HepG2 (cell line): ENCODE measurements at regions not wholly inside any gene's neighbourhood (a gene's known extent, or its start where the extent isn't known, plus 50 kb on each side); places are given as distances from the start of the nearest gene placed in this dataset.

ENCODE experiments used
- ATAC-seq: fragments of 200-7000 bp; cut with Tn5 transposase; 3 replicates; pipeline ENCODE4 v1.9.1; 2020; ENCODE audit warnings: mild to moderate bottlenecking, moderate library complexity
- BruUV-seq: library from RNA; stranded (reverse); fragments of 400-500 nt; replicated peaks from 2 replicates; lab custom pipeline; 2021; lab: Mats Ljungman, UMichigan
- CTCF ChIA-PET: fragments of 300-600 bp; formaldehyde crosslinking; extraction: SDS; loops from one replicate; lab custom pipeline; 2021; ENCODE audit warnings: low total read pairs, inconsistent platforms, low intra/inter-chr PET ratio; lab: Yijun Ruan, JAX
- POLR2A ChIA-PET: fragments of 350-600 bp; sonication (Branson Sonifier 250); formaldehyde crosslinking; loops from one replicate; lab custom pipeline; 2020; ENCODE audit warnings: antibody characterized with exemption, inconsistent platforms; lab: Yijun Ruan, JAX
- DNase-seq: peaks from one replicate; pipeline ENCODE4 v3.0.0-alpha.2; 2015; ENCODE audit warnings: low spot score
- FAIRE-seq: peaks from 3 replicates; lab custom pipeline; 2011; peaks lifted over from hg19 to GRCh38; lab: Jason Lieb, UNC
- H2AFZ ChIP-seq: one replicate; pipeline ENCODE4 v1.6.1; 2011; ENCODE audit warnings: low read length, inconsistent platforms
- H3K27ac ChIP-seq: fragments of 300-600 bp; 3 replicates; pipeline ENCODE4 v1.8.0; 2011; ENCODE audit warnings: mixed run types, mild to moderate bottlenecking, mixed read lengths, low read length, inconsistent platforms; ENCODE audit not compliant: insufficient read depth; ENCODE audit errors: extremely low read length
- H3K27me3 ChIP-seq, 2 experiments: fragments of 200-600 bp in 1 of 2; 2 replicates in 1 of 2; 3 replicates in 1 of 2; pipeline versions ENCODE4 v1.6.0 to v1.8.0; 2011; ENCODE audit warnings: low read length in 2 of 2, mild to moderate bottlenecking in 2 of 2, moderate library complexity in 2 of 2, inconsistent platforms in 1 of 2; ENCODE audit not compliant: insufficient read depth in 2 of 2, control insufficient read depth in 1 of 2
- H3K36me3 ChIP-seq, 2 experiments: fragments of 200-600 bp in 1 of 2; replicated peaks in 1 of 2; 2 replicates in 1 of 2; 3 replicates in 1 of 2; pipeline versions ENCODE4 v1.5.1 to v1.8.0; 2011; ENCODE audit warnings: low read length in 2 of 2, inconsistent platforms in 1 of 2; ENCODE audit not compliant: insufficient read depth in 2 of 2, control insufficient read depth in 1 of 2
- H3K4me1 ChIP-seq: 2 replicates; pipeline ENCODE4 v1.5.1; 2012; ENCODE audit warnings: low read length, inconsistent platforms; ENCODE audit not compliant: insufficient read depth
- H3K4me2 ChIP-seq: 2 replicates; pipeline ENCODE4 v1.6.0; 2011; ENCODE audit warnings: low read depth, low read length, inconsistent platforms
- H3K4me3 ChIP-seq, 3 experiments: fragments of 200-600 bp in 1 of 3; sonication (generic), shearing (Covaris generic) in 1 of 3; replicated peaks in 1 of 3; 2 replicates each; pipeline ENCODE4 v1.5.1; 2011 to 2016; ENCODE audit warnings: low read length in 3 of 3, inconsistent platforms in 2 of 3, low read depth in 2 of 3, mild to moderate bottlenecking in 2 of 3, control low read depth in 1 of 3, mixed read lengths in 1 of 3; ENCODE audit not compliant: insufficient read depth in 1 of 3
- H3K79me2 ChIP-seq: one replicate; pipeline ENCODE4 v1.6.1; 2011; ENCODE audit warnings: low read length, inconsistent platforms; ENCODE audit not compliant: insufficient read depth
- H3K9ac ChIP-seq: 2 replicates; pipeline ENCODE4 v1.6.0; 2011; ENCODE audit warnings: mild to moderate bottlenecking, low read depth, low read length, inconsistent platforms; ENCODE audit not compliant: insufficient read depth
- H3K9me3 ChIP-seq: 2 replicates; pipeline ENCODE4 v1.5.1; 2012; ENCODE audit warnings: mild to moderate bottlenecking, low read length
- H4K20me1 ChIP-seq: 2 replicates; pipeline ENCODE4 v1.6.0; 2011; ENCODE audit warnings: inconsistent platforms, mild to moderate bottlenecking, low read length, moderate library complexity; ENCODE audit not compliant: insufficient read depth
- ADNP ChIP-seq: sonication (generic); formaldehyde crosslinking; IDR thresholded peaks from 2 replicates; pipeline ENCODE4 v1.4.0; 2020; ENCODE audit warnings: missing genetic modification reagents
- BCLAF1 ChIP-seq: fragments of 450-650 bp; IDR thresholded peaks from 2 replicates; pipeline ENCODE4 v1.6.1; 2017; ENCODE audit warnings: mild to moderate bottlenecking
- MTA3 ChIP-seq: sonication (generic); formaldehyde crosslinking; IDR thresholded peaks from 2 replicates; pipeline ENCODE4 v1.4.0; 2020; ENCODE audit warnings: missing genetic modification reagents
- NONO ChIP-seq, 2 experiments: fragments of 450-650 bp in 1 of 2; sonication (generic) in 1 of 2; formaldehyde crosslinking in 1 of 2; IDR thresholded peaks in 1 of 2; conservative IDR thresholded peaks in 1 of 2; 2 replicates each; pipeline versions ENCODE4 v1.6.1 to v1.8.0; 2017 to 2022; ENCODE audit warnings: mild to moderate bottlenecking in 1 of 2, missing genetic modification reagents in 1 of 2, moderate library complexity in 1 of 2
- SMARCC2 ChIP-seq: fragments of 450-650 bp; IDR thresholded peaks from 2 replicates; pipeline ENCODE4 v1.6.1; 2017; ENCODE audit warnings: antibody characterized with exemption, mild to moderate bottlenecking
- ZNF761 ChIP-seq: sonication (generic); formaldehyde crosslinking; conservative IDR thresholded peaks from 2 replicates; pipeline ENCODE4 v1.4.0; 2020; ENCODE audit warnings: mild to moderate bottlenecking, missing genetic modification reagents
- WGBS: methylation state at CpG from one replicate; pipeline ENCODE4 v1.1.6; 2017; ENCODE audit warnings: low lambda C conversion rate; 5-methylcytosine and 5-hydroxymethylcytosine counted together
- in situ Hi-C: cut with HindIII; loops from 2 replicates; pipeline ENCODE4 v1.10.0; 2017; ENCODE audit warnings: low pct_unique_long_range_greater_than_20kb; ENCODE audit not compliant: extremely low pct_ligation_motif_present
- intact Hi-C: fragments of 100-400 bp; cut with micrococcal nuclease; formaldehyde crosslinking; loops from one replicate; pipeline ENCODE4 v1.10.0; 2022; ENCODE audit not compliant: unreplicated experiment
- TF ChIP-seq, protein P1 (sequence below): sonication (generic); formaldehyde crosslinking; IDR thresholded peaks from 2 replicates; pipeline ENCODE4 v1.5.0; 2020; ENCODE audit warnings: missing genetic modification reagents, mild to moderate bottlenecking, borderline replicate concordance

- TF ChIP-seq, protein P1, sequence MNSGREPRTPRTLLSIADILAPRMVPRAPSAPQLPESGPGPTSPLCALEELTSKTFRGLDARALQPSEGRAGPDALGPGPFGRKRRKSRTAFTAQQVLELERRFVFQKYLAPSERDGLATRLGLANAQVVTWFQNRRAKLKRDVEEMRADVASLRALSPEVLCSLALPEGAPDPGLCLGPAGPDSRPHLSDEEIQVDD (CRISPR knock-in tag): no peak
- TF ChIP-seq SMARCC2: no peak
These were observed 110.9 kb upstream of the PKDCC start (continued) for GRCh38 chr2:41936771-41937463.

- H3K9ac ChIP-seq: no peak overlapping the region
- H2AFZ ChIP-seq: no peak overlapping the region
- no peaks in the 10 kb centered on the region for H3K4me1 ChIP-seq
- H3K36me3 ChIP-seq: no peaks in the 10 kb centered on the region
- ChIA-PET CTCF (no interaction called here), POLR2A (no interaction called here)
- TF ChIP-seq MTA3 (CRISPR knock-in tag) (no peak), ADNP (CRISPR knock-in tag) (no peak), ZNF761 (CRISPR knock-in tag) (no peak), BCLAF1 (no peak), NONO (IDR thresholded peaks at IDR 0.05) (no peak), NONO (CRISPR knock-in tag; conservative IDR thresholded peaks at IDR 0.05) (no peak)
- H3K9me3 ChIP-seq: no peaks in the 10 kb centered on the region
- no peaks in the 10 kb centered on the region for H4K20me1 ChIP-seq
- no peak overlapping the region for H3K4me2 ChIP-seq
- no peaks in the 10 kb centered on the region for H3K79me2 ChIP-seq
- H3K27me3 ChIP-seq: peaks cover 0 to 22% of the 10 kb centered on the region in 2 experiments; a peak in 3 of 5 replicates
- ATAC-seq (no peak), FAIRE-seq (no peak), DNase-seq (no peak)
- intact Hi-C loops (no loop called here), in situ Hi-C loops (no loop called here)
- no peak overlapping the region for H3K27ac ChIP-seq
- 33% methylated on average over 4 of the region's 5 CpGs for WGBS
- BruUV-seq: no TSS peak
- no peak overlapping the region for H3K4me3 ChIP-seq
These were observed 110.3 kb upstream of the PKDCC start for GRCh38 chr2:41937464-41937906.
